HG03095 (cell line): ENCODE measurements at regions not wholly inside any gene's neighbourhood (a gene's known extent, or its start where the extent isn't known, plus 50 kb on each side); places are given as distances from the start of the nearest gene placed in this dataset.
"Not testable (repeated sequence)": the region's sequence is repeated elsewhere in the genome, so short reads cannot be mapped to it uniquely, and the experiment has no call there.

Experiments used
- ATAC-seq: cut with Tn5 transposase; IDR thresholded peaks from one replicate; pipeline ENCODE4 v1.9.1; 2021; ENCODE audit warnings: moderate library complexity; ENCODE audit not compliant: unreplicated experiment

GRCh38 chr2:118577202-118577601 is 270.2 kb downstream of the EN1 start:
- ATAC-seq: no peak

GRCh38 chr2:118576109-118576855 is 271.2 kb downstream of the EN1 start:
- no peak for ATAC-seq

GRCh38 chr2:118572380-118572779 is 275.1 kb downstream of the EN1 start:
- not testable (repeated sequence) for ATAC-seq

DNA sequence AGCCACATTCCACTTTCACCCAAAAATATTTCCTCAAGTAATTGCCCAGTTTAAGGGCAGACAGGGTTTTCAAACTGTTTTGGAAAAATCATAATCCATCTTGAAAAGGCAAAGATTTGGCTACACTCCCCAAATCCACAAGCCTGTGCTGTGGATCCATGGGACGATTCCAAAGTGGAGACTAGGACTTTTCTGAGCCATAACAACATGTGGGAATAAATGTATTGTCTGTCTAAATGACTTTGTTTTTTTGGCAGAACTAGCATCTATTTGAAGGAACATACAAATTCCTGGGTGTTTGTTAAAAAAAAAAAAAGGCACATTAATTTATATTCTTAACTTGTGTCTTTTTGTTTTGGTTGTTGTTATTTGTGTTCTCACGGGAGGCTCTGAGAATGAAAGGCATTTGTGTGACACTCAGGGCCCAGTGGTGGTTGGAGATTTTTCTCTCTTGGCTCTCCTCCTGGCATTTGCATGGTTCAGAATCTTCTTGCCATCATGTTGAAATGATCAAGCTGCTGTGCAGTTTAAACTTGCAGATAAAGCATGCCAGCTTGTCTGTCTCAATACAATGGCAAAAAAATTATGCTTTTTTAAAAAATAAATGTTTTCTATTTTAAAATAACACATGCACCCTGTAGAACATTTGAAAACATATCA is 277.4 kb downstream of the EN1 start:
- no peak for ATAC-seq

- ATAC-seq: no peak
Observed at GRCh38 chr2:118568700-118569099, 278.7 kb downstream of the EN1 start.

GRCh38 chr2:118565786-118566540 is 281.5 kb downstream of the EN1 start:
- ATAC-seq: no peak

GRCh38 chr2:118565301-118565700 is 282.1 kb downstream of the EN1 start:
- no peak for ATAC-seq

GRCh38 chr2:118562144-118562543 is 285.3 kb downstream of the EN1 start:
- ATAC-seq: no peak

DNA sequence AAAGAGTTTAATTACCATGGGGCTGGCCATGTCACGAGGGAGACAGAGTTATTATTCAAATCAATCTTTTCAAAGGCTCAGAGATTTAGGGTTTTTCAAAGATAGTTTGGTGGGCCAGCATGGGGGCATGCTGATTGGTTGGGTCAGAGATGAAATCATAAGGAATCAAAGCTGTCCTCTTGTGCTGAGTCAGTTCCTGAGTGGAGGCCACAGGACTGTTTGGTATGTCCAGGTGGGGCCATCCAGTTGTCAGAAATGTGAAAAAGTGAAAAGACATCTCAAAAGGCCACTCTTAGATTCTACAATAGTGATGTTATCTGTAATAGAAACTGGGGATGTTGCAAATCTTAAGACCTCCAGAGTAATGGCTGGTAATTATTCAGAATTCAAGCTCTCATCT is 288.6 kb downstream of the EN1 start:
- ATAC-seq: no peak

DNA sequence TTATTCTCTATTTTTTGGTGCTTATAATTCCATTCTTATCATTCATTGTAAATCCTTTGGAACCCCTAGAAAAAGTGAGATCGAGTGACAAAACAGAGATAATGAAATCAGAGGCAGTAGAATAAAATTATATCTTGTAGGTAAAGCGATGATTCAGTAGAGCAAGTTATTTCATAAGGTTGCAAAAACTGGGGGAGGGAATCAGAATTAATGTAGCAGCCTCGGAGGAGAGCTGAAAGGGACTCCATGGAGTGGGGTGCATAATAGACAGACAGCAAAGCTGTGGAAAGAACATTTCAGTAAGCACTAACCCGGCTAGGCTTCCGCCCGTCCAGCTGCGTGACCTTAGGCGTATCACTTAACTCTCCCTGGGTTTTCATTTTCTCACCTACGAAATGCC is 289.7 kb downstream of the EN1 start:
- ATAC-seq: no peak

- no peak for ATAC-seq
Observed at GRCh38 chr2:118557016-118557415, 290.4 kb downstream of the EN1 start.

- ATAC-seq: no peak
Observed at GRCh38 chr2:118554616-118555015, 292.8 kb downstream of the EN1 start.

- ATAC-seq: no peak
Observed at GRCh38 chr2:118549503-118549902, 297.9 kb downstream of the EN1 start.

- no peak for ATAC-seq
Observed at GRCh38 chr2:118548880-118549488, 298.5 kb downstream of the EN1 start.

DNA sequence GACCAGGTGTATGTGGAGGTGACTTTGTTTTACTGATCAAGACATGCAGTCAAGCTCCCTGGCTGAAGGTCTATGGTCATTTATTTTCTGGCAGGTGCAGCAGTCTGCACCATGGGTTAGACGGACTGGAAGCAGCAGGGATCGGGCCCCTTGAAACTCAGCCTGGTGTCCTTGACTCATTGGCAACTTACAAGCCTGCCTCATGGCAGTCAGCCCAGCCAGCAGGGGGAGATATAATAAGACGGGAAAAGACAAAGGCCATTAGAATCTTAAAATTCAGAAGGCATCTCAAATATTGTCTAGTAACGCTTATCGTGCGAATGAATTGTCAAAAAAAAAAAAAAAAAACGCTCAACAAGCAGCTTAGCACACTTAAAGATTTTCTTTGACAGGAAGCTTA is 308.2 kb downstream of the EN1 start:
- ATAC-seq: no peak

GRCh38 chr2:118536306-118536705 is 311.1 kb downstream of the EN1 start:
- no peak for ATAC-seq

- no peak for ATAC-seq
Observed at GRCh38 chr2:118535818-118536212, 311.6 kb downstream of the EN1 start.

GRCh38 chr2:118535171-118535817 is 312.2 kb downstream of the EN1 start:
- no peak for ATAC-seq

GRCh38 chr2:118530976-118531375 is 316.5 kb downstream of the EN1 start:
- no peak for ATAC-seq

DNA sequence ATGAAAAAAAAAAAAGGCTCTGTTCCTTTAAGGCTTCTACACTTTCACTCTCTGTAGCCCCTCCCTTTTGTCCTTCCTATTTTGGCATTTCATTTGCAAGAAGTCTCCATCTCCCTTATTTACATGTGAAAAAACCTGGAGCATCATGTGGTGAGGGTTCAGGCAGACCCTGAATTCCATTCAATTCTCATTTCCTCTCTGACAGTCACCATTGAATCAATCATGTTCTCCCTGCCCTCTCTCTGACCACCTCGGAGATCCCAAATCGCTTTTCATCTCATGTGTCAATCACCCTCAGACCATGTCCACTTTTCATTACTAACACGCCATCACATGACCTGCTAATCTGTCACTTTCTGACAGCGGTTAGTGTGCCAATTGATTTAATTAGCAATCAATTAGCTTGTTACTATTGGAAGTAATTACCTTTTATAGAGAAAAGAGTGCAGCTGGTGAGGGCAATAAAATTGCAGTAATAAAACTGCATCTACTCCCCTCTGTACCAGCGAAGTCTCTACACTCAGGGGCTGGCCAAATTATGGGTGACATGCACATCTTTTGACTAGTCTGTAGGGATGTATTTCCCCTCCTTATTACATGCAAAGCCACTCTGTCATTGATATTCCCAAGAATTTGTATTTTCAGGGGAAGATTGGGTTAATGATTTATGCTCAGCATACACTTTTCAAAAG is 317.4 kb downstream of the EN1 start:
- no peak for ATAC-seq
